Endothelial cell of umbilical vein (primary cell): ENCODE measurements at regions not wholly inside any gene's neighbourhood (a gene's known extent, or its start where the extent isn't known, plus 50 kb on each side); places are given as distances from the start of the nearest gene placed in this dataset.

ENCODE experiments used
- CTCF ChIP-seq, 2 donors: IDR thresholded peaks; 1 replicate in 1 of 2; 2 replicates in 1 of 2; pipeline ENCODE4 v1.5.1; 2011; ENCODE audit warnings: low read length in 2 of 2, mild to moderate bottlenecking in 2 of 2, moderate library complexity in 2 of 2, control low read depth in 1 of 2, inconsistent platforms in 1 of 2, low read depth in 1 of 2; ENCODE audit not compliant: insufficient read depth in 1 of 2; ENCODE audit errors: extremely low read depth in 1 of 2
- EZH2 ChIP-seq: IDR thresholded peaks from 2 replicates; pipeline ENCODE4 v1.6.1; 2012; ENCODE audit warnings: borderline replicate concordance, low read depth, mild to moderate bottlenecking, moderate library complexity, low read length, inconsistent platforms; ENCODE audit not compliant: severe bottlenecking
- MYC ChIP-seq: IDR thresholded peaks from one replicate; pipeline ENCODE4 v1.6.1; 2011; ENCODE audit warnings: mild to moderate bottlenecking, low read depth, low read length
- POLR2A ChIP-seq: IDR thresholded peaks from 2 replicates; pipeline ENCODE4 v1.6.1; 2012; ENCODE audit warnings: low read depth, mild to moderate bottlenecking, control low read depth, low read length
- POLR2AphosphoS5 ChIP-seq: IDR thresholded peaks from 2 replicates; pipeline ENCODE4 v1.6.1; 2012; ENCODE audit warnings: low read depth, mild to moderate bottlenecking, control low read depth, low read length, moderate library complexity; ENCODE audit not compliant: insufficient read depth

DNA sequence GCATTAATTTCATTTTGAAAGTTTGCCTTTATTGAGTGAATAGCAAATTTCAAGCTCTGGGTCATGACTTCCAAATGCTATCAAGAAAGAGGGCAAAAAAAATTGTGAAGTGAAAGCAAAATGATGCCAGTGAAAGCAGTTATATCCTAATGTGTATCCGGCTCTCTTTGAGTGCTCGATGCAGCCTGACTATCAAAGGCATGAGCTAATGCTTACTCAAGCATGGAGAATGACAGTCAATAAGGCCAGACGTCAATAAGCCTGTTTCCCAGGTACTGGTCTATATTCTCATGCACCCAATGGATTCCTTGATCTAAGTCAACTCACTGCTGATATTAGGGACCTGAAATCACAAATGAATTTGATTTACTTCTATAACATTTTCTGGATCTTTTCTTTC is 435.5 kb downstream of the CAAP1 start:
- TF ChIP-seq POLR2A (no peak), CTCF (IDR thresholded peaks at IDR 0.05; ENCODE audit: extremely low read depth in 1 of 2, insufficient read depth in 1 of 2, low read depth in 1 of 2, low read length in 2 of 2) (no peak), POLR2AphosphoS5 (no peak), EZH2 (no peak), MYC (no peak)
